GM21381 (cell line): ENCODE measurements at regions not wholly inside any gene's neighbourhood (a gene's known extent, or its start where the extent isn't known, plus 50 kb on each side); places are given as distances from the start of the nearest gene placed in this dataset.

ENCODE experiments used
- ATAC-seq: cut with Tn5 transposase; IDR thresholded peaks from one replicate; pipeline ENCODE4 v1.9.1; 2021; ENCODE audit warnings: mild to moderate bottlenecking, moderate library complexity; ENCODE audit not compliant: unreplicated experiment

DNA sequence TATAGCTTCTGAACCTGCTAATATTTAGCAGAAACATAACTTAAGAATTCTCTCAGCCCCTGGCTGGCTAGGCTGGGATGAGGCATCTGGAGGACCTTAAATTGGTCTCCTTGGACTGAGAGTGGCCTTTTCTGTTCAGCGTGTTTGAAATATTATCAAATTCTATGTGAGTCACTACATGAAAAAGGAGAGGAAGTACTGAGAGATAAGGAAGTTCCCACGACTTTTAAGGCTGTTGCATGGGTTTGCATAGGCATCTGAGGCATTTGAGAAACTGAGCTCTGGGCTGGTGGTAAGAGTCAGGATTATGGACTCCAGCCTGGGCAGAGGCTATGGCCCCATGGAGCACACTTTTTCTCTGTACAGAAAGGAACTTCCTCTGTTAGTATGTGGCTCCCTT is 816.2 kb upstream of the GRAMD2B start:
- ATAC-seq: no peak

DNA sequence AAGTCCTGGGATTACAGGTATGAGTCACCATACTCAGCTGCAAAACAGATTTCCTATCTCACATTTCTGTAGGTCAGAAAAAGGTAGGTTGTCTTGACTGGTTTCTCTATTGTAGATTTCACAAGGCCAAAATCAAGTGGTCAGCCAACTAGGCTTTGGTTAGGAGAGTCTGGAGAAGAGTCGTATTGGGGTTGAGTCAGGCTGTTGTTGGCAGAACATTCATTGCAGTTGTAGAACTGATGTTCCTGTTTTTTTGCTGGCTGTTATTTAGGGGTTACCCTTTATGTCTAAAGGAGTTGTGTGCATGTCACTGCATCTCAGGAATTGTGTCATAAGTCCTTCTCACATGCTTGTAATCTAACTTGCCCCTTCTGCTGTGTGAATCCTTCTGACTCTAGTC is 814.2 kb upstream of the GRAMD2B start:
- no peak for ATAC-seq

DNA sequence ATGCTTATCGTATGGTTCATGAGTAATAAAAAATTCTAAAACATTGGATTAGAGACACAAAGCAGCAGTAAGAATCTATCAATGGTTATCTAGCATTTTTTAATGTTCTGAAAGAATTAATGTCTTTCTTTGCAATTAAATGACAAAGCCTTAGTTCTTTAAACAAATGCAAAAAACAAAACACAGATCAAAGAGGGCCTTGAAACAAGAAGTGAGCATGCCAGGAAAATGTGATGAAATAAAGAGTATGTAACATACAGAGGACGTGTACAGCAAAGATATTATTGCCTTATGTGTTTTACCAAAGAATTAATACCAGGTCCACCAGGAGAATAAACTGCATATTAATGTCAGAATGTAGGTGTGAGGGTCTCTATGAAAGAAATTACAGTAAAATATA is 812.3 kb upstream of the GRAMD2B start:
- ATAC-seq: no peak

DNA sequence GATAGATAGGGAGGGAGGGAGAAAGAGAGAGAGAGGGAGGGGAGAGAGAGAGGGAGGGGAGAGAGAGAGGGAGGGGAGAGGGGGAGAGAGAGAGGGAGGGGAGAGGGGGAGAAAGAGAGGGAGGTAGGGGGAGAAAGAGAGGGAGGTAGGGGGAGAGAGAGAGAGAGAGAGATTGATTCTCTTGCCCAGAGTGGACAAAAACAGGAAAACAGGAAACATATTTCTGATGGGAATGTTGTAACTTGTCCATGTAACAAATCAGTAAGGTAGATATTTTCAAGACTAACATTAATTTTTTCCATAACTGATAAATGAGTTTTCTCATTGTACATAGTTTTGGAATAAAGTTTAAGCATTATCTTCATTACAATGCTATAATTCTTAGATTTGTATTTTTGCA is 811.7 kb upstream of the GRAMD2B start:
- ATAC-seq: no peak

DNA sequence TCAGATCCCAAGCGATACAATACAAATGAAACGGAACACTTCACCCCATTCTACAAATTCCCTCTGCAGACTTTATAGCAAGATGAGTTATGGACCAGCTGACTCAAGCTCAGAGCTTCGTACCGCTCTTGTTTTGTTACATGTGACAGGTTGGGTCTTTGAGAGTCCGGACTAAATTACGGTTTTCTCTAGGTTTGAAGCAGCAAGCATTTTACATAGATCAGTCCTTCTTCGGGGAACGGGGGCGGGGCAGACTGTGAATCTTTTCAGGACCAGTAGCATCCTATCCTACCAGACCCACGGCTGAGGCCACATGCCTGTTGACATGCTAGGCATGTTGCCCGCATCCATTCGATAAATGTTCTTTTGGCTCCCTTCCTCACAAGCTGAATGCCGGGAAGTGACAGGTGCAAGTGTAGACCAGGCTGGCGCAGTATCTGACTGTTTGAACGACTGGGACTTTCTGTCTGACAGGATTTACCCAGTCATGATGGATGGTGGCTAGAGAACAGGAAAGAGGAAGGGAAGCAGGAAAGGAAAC is 811.0 kb upstream of the GRAMD2B start:
- ATAC-seq: no peak

DNA sequence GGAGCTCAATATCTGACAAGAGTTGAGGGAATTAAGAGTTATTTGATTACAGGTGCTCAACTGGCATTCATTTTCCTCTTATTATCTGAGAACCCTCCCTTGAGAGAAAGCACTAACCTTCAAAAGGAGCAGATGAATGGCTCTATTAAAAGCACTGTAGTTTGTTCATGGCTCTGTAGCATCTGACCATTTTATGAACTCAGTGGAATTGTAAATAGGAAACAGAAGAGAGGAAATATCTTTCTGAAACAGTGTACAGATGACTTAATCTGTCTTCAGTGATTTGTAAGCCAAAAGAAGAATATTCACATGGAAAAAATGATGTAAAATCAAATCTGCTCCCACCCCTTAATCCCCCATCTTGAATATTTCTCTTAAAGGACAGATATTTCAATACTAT is 810.4 kb upstream of the GRAMD2B start:
- no peak for ATAC-seq

DNA sequence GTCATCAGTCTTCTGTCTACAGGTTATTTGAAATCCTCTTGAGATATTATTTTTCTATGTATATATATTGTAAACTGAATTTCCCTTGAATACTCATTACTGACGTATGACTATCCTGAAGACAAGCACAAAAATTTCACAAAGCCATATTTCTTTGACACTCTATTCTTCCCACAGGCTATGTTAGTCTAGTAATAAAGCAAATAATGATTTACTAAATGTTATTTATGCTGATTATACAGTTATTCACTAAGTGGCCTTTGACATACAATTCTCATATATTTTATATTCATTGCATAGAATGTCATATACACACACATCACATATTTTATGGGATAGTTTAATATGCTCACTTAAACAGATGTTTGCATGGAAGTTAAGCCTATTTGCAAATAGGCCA is 793.0 kb upstream of the GRAMD2B start:
- ATAC-seq: no peak

DNA sequence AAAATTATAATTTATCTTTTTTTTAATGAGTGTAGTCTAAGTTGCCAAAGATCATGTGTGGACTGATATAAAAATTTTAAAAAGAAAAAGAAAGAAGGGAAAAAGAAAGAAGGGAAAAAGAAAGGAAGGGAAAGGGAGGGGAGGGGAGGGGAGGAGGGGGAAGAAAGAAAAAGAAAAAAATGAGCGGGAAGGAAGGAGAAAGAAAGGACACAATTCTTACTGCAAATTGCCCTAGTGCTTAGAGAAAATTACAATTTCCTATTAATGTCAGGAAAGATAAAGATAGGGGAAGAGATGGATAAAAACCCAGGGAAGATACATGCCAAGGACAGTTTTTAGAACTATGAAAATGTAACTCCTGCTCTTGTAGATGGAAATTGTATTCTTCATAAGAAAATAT is 789.7 kb upstream of the GRAMD2B start:
- ATAC-seq: no peak

DNA sequence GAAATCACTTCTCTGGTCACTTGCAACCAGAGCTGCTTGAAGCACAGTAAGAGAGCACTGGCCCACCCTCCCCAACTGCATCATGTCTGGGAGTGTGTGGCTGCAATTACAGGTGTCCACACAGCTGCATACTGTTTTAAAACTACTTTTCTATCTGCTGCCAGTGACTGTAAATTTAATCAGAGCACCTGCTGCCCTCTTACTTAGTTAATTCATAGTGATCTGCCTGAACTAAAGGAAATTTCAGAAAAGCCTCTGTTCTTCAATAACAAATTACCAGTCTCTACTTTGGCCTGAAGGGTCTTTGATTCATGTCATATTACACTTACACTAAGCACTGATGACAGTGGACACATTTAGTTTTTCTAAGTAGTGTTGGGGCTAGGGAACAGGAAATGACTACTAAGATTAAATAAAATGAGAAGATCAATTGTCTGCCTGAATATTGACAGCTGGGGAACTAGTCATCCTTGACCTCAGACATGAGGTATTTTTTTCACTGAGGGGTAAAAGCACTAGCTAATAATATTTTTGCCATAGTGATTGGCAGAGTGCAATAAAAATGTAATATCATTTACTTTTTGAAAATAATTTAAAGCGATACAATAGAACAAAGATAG is 788.9 kb upstream of the GRAMD2B start:
- no peak for ATAC-seq

DNA sequence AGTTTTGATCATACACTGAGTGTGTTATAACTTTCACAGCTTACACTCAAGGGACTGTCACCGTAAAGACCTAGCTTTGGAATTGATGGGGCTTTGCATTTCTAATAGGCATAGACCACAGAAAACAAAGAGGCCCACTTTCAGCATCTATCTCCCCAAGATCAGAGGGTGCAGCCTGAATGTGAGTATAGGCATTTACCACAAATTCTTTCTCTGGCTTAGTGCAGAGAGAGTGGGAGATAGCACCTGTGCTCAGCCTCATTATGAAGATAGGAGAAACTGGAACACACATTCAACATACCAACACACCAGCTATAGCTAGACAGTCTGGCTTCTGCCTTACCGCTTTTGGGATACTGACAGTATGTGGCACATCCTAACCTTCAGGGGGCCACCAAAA is 783.4 kb upstream of the GRAMD2B start:
- no peak for ATAC-seq

DNA sequence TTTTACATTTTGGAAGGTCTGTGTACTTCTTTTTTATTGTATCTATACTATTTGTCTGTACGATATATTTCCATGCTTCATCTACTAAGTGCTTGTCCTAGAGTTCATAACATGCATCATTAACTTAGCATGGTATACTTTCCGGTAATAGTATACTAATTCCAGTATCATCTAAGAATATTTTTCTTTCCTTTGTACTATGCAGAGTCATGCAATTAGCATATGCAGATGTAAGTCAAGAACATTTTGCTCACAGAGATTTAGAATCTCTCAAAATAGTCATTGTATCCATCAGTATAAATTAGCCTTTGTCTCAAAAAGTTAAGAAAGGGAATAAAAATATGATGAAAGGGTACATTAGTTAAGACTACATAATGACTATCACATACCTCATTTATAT is 770.4 kb upstream of the GRAMD2B start:
- no peak for ATAC-seq

DNA sequence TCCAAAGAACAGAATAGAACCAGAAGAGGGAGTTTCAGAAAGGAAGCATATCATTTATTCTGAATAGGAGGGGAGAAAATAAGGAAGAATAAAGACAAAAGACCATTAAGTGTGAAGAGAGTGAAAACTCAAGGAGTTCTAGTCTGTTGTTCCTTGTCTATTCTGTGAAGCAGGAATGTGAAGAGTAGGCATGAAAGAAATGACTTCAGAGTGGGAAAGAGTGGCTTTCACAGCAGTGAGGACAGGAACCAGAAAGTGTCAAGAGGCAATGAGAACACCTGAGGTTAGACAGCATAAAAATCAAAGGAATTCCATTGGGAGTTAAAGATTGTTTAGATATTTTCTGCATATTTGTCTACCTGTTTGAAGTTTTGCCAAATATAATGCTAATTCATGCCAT is 768.8 kb upstream of the GRAMD2B start:
- no peak for ATAC-seq

DNA sequence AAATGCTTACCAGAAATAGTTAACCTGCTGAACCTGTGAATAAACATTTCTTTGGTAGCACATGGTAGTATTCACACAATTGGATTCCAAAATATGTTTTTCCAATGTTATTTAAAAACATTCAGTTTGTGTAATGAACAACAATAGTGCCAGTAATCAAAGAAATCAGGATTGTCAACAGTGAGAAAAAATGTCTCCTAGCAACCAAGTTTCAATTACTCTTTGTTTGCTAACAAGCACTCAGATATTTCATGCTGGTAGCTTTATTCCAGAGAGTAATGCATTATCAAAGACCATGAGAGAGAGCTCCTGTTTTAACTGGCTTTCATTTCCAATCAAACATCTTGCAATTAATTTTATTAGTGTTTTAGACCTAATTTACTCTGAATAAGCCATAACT is 768.1 kb upstream of the GRAMD2B start:
- ATAC-seq: no peak

DNA sequence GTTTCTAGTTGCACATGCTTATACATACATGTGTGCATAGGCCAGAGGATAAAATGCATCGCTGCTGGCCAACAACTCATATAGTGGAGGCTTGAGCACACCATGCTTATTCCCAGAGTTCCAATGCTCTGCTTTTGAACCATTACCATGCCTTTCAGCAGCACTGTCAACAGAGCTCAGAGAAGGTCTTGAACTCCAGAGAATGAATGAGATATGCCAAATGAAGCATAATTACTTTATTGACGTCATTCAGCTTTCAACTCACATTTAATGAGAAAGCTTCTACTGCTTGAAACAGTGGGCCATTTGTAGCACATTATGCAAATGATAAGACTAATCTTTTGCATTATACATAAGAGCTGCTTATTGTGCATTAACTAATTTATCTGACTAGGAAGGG is 765.3 kb upstream of the GRAMD2B start:
- no peak for ATAC-seq

DNA sequence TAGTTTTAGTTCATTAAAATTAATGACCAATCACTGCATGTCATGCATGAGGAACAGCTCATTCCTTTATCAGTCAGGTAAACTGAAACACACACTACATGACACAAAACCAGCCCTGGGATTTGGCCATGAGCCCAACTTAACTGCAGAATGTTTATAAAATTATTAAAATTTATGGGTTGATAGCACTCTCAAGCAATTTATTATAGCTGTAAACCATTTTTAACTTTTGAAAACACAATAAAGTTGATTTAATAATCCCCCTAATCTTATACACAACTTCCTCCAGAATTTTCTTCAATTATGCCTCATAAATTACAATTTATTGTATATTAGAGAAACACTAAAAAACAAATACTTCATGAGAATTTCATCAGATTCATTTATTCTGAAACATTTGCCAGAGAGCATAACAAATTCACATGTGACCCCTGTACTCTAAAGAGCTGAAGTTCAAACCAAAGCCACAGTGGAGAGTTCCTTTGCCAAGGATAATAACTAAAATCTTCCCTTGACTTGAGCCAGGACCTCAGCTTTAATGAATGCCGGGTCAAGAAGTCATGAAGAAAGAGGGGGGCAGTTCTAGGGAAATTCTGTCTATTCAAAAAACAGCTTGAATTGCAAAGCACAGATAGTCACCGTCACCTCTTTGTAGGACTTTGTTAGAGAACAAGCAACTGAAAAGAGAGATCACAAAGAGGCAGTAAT is 763.7 kb upstream of the GRAMD2B start:
- no peak for ATAC-seq

DNA sequence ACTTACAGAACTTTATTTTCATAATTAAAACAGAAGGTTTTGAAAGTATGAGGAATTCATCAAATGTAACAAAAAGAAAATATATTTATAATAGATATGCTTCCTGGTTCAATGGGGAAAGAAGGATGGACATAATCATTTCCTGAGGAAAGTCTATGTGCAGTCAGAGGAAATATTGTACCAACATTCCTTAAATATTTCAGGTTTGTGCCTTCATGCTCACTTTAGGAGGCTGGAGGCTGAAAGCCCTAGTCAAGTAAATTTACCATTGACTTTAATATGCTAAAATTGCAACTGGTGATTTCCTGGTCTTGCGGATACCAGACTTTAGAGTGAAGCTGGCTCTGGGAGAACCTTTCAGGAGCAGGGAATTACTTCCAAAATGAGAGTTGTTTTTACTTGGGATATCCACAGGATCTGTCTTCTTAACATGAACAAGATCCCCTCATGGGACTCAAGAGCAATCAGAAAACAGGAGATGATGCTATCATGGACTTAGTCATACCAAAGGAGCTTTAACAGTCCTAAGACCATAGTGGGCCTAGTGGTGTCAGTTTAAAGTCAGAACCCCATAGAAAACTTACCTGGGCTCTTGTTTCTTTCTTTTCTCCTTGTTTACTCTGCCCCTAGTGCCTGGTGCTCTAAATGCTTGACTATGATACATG is 762.8 kb upstream of the GRAMD2B start:
- no peak for ATAC-seq

DNA sequence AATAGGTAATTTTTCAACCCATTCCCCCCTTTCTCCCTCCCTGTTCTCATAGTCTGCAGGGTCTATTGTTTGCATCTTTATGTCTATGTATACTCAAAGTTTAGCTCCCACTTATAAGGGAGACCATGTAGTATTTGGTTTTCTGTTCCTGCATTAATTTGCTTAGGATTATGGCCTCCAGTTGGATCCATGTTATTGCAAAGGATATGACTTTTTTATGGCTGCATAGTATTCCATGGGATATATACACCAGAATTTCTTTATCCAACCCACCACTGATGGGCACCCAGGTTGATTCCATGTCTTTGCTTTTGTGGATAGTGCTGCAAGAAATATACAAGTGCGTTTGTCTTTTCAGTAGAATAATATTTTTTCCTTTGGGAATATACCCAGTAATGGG is 761.6 kb upstream of the GRAMD2B start:
- no peak for ATAC-seq

DNA sequence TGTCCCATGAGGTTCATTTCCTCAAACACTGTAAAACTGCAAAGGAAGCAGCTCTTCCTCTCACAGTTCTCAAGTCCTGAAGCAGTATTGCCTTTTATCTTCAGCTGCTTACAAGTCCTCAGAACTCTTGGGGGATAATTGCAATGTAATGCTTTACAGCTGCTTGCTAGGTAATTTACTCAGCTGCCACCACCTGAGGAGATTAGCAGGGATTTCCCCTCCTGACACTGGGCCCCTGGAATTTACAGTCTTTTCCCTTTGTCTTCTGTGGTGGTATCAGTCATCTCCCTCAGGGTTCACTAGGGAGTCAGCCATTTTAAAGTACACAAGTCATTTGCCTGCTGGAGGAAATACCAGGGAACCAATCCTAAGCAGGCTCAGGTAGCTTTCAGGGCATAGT is 754.3 kb upstream of the GRAMD2B start:
- no peak for ATAC-seq

DNA sequence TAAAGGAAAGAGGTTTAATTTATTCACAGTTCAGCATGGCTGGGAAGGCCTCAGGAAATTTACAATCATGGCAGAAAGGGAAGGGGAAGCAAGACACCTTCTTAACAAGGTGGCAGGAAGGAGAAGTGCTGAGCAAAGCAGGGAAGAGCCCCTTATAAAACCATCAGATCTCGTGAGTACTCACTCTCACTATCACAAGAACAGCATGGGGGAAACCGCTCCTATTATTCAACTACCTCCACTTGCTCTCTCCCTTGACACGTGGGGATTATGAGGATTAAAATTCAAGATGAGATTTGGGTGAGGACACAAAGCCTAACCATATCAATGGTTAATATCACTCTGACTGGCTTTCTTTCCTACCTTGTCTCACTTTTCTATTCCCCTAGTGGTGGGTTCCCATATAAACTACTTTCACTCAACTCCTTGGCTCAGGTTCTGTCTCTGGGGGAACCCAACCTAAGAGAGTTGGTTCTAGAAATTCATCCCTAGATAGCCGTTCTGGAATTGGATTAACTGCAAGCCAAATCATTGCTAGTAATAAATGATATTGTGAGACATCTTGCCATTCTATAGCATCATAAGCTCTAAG is 749.8 kb upstream of the GRAMD2B start:
- no peak for ATAC-seq

DNA sequence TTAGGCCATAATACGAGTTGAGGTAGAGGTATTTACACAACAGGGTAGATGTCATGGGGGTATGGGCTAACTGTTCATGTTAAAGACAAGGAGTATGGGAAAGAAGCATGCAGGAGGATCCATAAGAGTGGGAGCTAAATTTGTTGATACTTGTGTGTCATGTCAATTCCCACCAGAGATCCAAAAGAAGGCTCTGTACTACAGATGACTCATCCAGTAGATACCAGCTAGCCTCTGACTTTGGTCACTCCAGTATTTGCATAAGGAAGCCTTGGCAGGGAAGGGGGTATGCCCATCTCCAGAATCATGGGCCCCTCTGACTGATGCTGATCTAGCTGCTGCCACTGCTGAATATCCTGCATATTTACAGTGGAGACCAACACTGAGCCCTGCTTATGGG is 743.7 kb upstream of the GRAMD2B start:
- no peak for ATAC-seq

DNA sequence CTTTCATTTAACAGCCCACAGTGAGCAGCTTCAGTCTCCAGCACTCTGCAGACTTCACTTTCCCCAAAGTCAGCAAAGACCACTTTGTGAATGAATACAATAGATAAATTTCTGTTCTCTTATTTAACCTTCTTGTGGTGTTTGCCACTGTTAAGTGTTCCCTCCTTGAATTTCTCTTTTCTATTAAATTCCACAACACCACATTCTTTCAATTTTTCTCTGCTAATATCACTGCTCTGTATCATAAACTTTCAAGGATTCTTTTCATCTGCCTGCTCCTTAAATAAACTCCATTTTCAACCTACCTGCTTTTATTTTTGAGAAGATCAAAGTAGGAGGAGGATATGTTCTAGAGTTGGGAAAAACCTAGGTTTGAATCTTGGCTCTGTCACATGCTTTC is 739.5 kb upstream of the GRAMD2B start:
- no peak for ATAC-seq

DNA sequence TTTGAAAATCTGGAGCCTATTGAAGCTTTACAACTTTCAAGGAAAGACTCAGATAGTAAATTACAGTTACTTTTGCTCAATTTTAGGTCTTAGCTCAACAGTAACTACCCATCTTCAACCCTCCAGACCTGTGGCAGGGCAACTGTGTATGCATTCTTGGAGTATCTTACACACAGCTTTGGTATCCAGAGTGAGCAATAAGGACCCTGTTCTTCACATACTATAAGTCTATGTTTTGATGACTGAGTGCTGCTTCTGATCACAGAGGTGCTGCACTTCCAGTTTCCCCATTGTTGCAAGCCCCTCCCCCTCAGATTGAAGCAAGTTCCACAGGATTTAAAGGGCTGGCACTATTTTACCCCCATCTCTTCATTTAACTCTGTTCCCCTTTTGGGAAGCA is 737.4 kb upstream of the GRAMD2B start:
- no peak for ATAC-seq
